PC-9 (cell line): ENCODE measurements at regions not wholly inside any gene's neighbourhood (a gene's known extent, or its start where the extent isn't known, plus 50 kb on each side); places are given as distances from the start of the nearest gene placed in this dataset.
A peak's percentile ranks its signal among the peaks of the same experiment; 100 is the strongest.

Experiments used
- BruUV-seq: library from RNA; stranded (reverse); fragments of 400-500 nt; replicated peaks from 2 replicates; lab custom pipeline; 2021; lab: Mats Ljungman, UMichigan
- CTCF ChIA-PET: fragments of 300-600 bp; sonication (Branson Sonifier 250); formaldehyde crosslinking; loops from one replicate; lab custom pipeline; 2022; ENCODE audit warnings: antibody characterized with exemption; lab: Charles Lee
- POLR2A ChIA-PET: fragments of 300-600 bp; sonication (Branson Sonifier 250); formaldehyde crosslinking; loops from one replicate; lab custom pipeline; 2022; ENCODE audit warnings: antibody characterized with exemption; ENCODE audit not compliant: unreplicated experiment; lab: Charles Lee
- DNase-seq, 2 experiments: peaks; one replicate each; pipeline versions ENCODE4 v3.0.0 to v3.0.0-alpha.2; 2015 to 2022; ENCODE audit warnings: mixed read lengths in 1 of 2
- H2AFZ ChIP-seq: fragments of 200-600 bp; sonication (generic); 2 replicates; pipeline ENCODE4 v1.8.1; 2017; ENCODE audit warnings: antibody characterized with exemption
- H3F3A ChIP-seq: fragments of 200-600 bp; sonication (generic); 2 replicates; pipeline ENCODE4 v1.8.1; 2017; ENCODE audit warnings: antibody characterized with exemption, mild to moderate bottlenecking, low read depth; ENCODE audit not compliant: insufficient read depth
- H3K27ac ChIP-seq: fragments of 200-600 bp; sonication (generic); 2 replicates; pipeline ENCODE4 v1.6.1; 2016; ENCODE audit warnings: mixed run types
- H3K27me3 ChIP-seq: fragments of 200-600 bp; sonication (generic); 2 replicates; pipeline ENCODE4 v1.6.1; 2016; ENCODE audit warnings: low read depth, mixed run types; ENCODE audit not compliant: insufficient read depth
- H3K36me3 ChIP-seq: fragments of 200-600 bp; sonication (generic); 2 replicates; pipeline ENCODE4 v1.6.1; 2016; ENCODE audit warnings: low read depth, mixed run types
- H3K4me1 ChIP-seq: fragments of 200-600 bp; sonication (generic); replicated peaks from 2 replicates; pipeline ENCODE4 v1.6.1; 2016; ENCODE audit warnings: mixed run types; ENCODE audit not compliant: insufficient read depth
- H3K4me2 ChIP-seq: fragments of 200-600 bp; sonication (generic); 2 replicates; pipeline ENCODE4 v1.6.1; 2017; ENCODE audit warnings: mixed run types
- H3K4me3 ChIP-seq: fragments of 200-600 bp; sonication (generic); 2 replicates; pipeline ENCODE4 v1.6.1; 2016; ENCODE audit warnings: mixed run types
- H3K79me2 ChIP-seq: fragments of 200-600 bp; sonication (generic); 2 replicates; pipeline ENCODE4 v1.6.1; 2017; ENCODE audit warnings: low read depth, mixed run types
- H3K9me2 ChIP-seq: fragments of 200-600 bp; sonication (generic); 2 replicates; pipeline ENCODE4 v1.8.1; 2017; ENCODE audit warnings: mild to moderate bottlenecking; ENCODE audit not compliant: insufficient read depth
- H3K9me3 ChIP-seq: fragments of 200-600 bp; sonication (generic); 2 replicates; pipeline ENCODE4 v1.8.1; 2016; ENCODE audit warnings: low read depth; ENCODE audit not compliant: insufficient read depth
- H4K20me1 ChIP-seq: fragments of 200-600 bp; sonication (generic); 2 replicates; pipeline ENCODE4 v1.8.1; 2017; ENCODE audit not compliant: insufficient read depth
- CTCF ChIP-seq: fragments of 200-600 bp; sonication (generic); conservative IDR thresholded peaks from 2 replicates; pipeline ENCODE4 v1.6.1; 2017; ENCODE audit warnings: mixed run types, antibody characterized with exemption, mild to moderate bottlenecking, moderate library complexity
- EZH2 ChIP-seq: fragments of 200-600 bp; sonication (generic); IDR thresholded peaks from 2 replicates; pipeline ENCODE4 v1.8.0; 2017; ENCODE audit warnings: antibody characterized with exemption, low read depth
- intact Hi-C: fragments of 100-400 bp; cut with micrococcal nuclease; formaldehyde crosslinking; loops from one replicate; pipeline ENCODE4 v1.10.0; 2022; ENCODE audit not compliant: unreplicated experiment

- TF ChIP-seq EZH2 = no peak
- H3K27me3 ChIP-seq = no peaks in the 10 kb centered on the region
- ChIA-PET POLR2A (no interaction called here), CTCF (no interaction called here)
- no peaks in the 10 kb centered on the region for H3K36me3 ChIP-seq
- no peaks in the 10 kb centered on the region for H3K4me1 ChIP-seq
- no peak overlapping the region for H3K4me2 ChIP-seq
- intact Hi-C loops = no loop called here
- no peak overlapping the region for H3K4me3 ChIP-seq
- no peaks in the 10 kb centered on the region for H3K9me3 ChIP-seq
- no peaks in the 10 kb centered on the region for H3K79me2 ChIP-seq
- no peak overlapping the region for H2AFZ ChIP-seq
- no peaks in the 10 kb centered on the region for H3F3A ChIP-seq
- no TSS peak for BruUV-seq
- DNase-seq = no peak
- H3K27ac ChIP-seq = no peak overlapping the region
- no peaks in the 10 kb centered on the region for H4K20me1 ChIP-seq
- H3K9me2 ChIP-seq = no peaks in the 10 kb centered on the region
Observed at GRCh38 chr13:87005511-87005910, 665.7 kb upstream of the SLITRK5 start.

GRCh38 chr13:87035526-87035925, 635.6 kb upstream of the SLITRK5 start:
- TF ChIP-seq EZH2 (no peak), CTCF (no peak)
- no TSS peak for BruUV-seq
- no peaks in the 10 kb centered on the region for H4K20me1 ChIP-seq
- intact Hi-C loops = no loop called here
- H3K79me2 ChIP-seq = no peaks in the 10 kb centered on the region
- no peak overlapping the region for H2AFZ ChIP-seq
- no peak for DNase-seq
- no peak overlapping the region for H3K4me2 ChIP-seq
- H3K4me1 ChIP-seq = no peaks in the 10 kb centered on the region
- no peaks in the 10 kb centered on the region for H3K36me3 ChIP-seq
- H3K27me3 ChIP-seq = no peaks in the 10 kb centered on the region
- H3K4me3 ChIP-seq = no peak overlapping the region
- no peaks in the 10 kb centered on the region for H3F3A ChIP-seq
- POLR2A ChIA-PET = no interaction called here
- CTCF ChIA-PET = no interaction called here
- H3K27ac ChIP-seq = no peak overlapping the region
- H3K9me2 ChIP-seq = no peaks in the 10 kb centered on the region
- no peaks in the 10 kb centered on the region for H3K9me3 ChIP-seq

DNA sequence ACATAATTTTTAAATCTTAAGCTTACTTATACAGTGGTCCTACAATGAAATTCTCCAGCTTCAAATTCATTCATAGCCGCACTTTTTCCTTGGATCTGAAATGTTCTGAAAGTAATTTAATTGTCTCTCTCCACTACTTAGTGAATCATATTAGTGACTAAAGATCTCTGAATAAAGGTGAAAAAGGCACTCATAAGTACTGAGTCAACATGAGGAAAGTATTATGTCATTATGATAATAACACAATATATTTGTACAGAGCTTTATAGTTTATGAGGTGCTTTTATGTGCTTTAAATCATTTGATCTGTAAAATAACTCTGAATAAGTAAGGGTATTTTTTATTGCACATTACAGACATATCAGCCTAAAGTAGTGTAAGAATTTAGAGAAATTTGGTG, 628.2 kb upstream of the SLITRK5 start:
- H3K36me3 ChIP-seq = no peaks in the 10 kb centered on the region
- H4K20me1 ChIP-seq = no peaks in the 10 kb centered on the region
- H3F3A ChIP-seq = no peaks in the 10 kb centered on the region
- no peak overlapping the region for H3K4me2 ChIP-seq
- H3K27ac ChIP-seq = no peak overlapping the region
- no peak overlapping the region for H3K4me3 ChIP-seq
- H3K9me2 ChIP-seq = no peaks in the 10 kb centered on the region
- intact Hi-C loops = no loop called here
- peak overlapping the region; percentile 54; the same call in 1 of the 2 replicates for H2AFZ ChIP-seq
- ChIA-PET CTCF (no interaction called here), POLR2A (no interaction called here)
- H3K4me1 ChIP-seq = no peaks in the 10 kb centered on the region
- no peaks in the 10 kb centered on the region for H3K9me3 ChIP-seq
- no peaks in the 10 kb centered on the region for H3K79me2 ChIP-seq
- DNase-seq = no peak
- no TSS peak for BruUV-seq
- no peaks in the 10 kb centered on the region for H3K27me3 ChIP-seq
- no peak for TF ChIP-seq EZH2
- TF ChIP-seq CTCF = no peak

- Histone ChIP-seq H3K27ac (no peak overlapping the region), H3K4me2 (no peak overlapping the region), H3K9me3 (no peaks in the 10 kb centered on the region), H3K79me2 (no peaks in the 10 kb centered on the region), H2AFZ (no peak overlapping the region), H4K20me1 (no peaks in the 10 kb centered on the region), H3K4me3 (no peak overlapping the region), H3K27me3 (no peaks in the 10 kb centered on the region), H3K4me1 (no peaks in the 10 kb centered on the region), H3K9me2 (no peaks in the 10 kb centered on the region), H3K36me3 (no peaks in the 10 kb centered on the region), H3F3A (no peaks in the 10 kb centered on the region)
- TF ChIP-seq EZH2 = no peak
- TF ChIP-seq CTCF = no peak
- DNase-seq = no peak
- CTCF ChIA-PET = no interaction called here
- POLR2A ChIA-PET = no interaction called here
- intact Hi-C loops = no loop called here
- BruUV-seq = no TSS peak
Observed at GRCh38 chr13:87052731-87053130, 618.4 kb upstream of the SLITRK5 start.
